Astrocyte of the cerebellum (primary cell): ENCODE measurements at regions not wholly inside any gene's neighbourhood (a gene's known extent, or its start where the extent isn't known, plus 50 kb on each side); places are given as distances from the start of the nearest gene placed in this dataset.

Source experiments
- DNase-seq: peaks from one replicate; pipeline ENCODE4 v3.0.0-alpha.2; 2011; ENCODE audit warnings: low read depth
- H3K4me3 ChIP-seq: 2 replicates; pipeline ENCODE4 v1.5.1; 2011; ENCODE audit warnings: mild to moderate bottlenecking, low read depth, low read length, moderate library complexity
- CTCF ChIP-seq: IDR thresholded peaks from 2 replicates; pipeline ENCODE4 v1.5.1; 2012; ENCODE audit warnings: low read length, low read depth, moderate library complexity, mild to moderate bottlenecking; ENCODE audit errors: missing control alignments
- in situ Hi-C: cut with HindIII; loops from 2 replicates; pipeline ENCODE4 v1.10.0; 2017; ENCODE audit warnings: low sequenced_read_pairs

GRCh38 chr6:115667478-115668026 lies 393.1 kb downstream of the FRK start:
- in situ Hi-C loops: no loop called here
- H3K4me3 ChIP-seq: no peak overlapping the region
- no peak for DNase-seq
- TF ChIP-seq CTCF: no peak

GRCh38 chr6:115666997-115667396 lies 393.7 kb downstream of the FRK start:
- in situ Hi-C loops: no loop called here
- no peak for TF ChIP-seq CTCF
- DNase-seq: no peak
- H3K4me3 ChIP-seq: no peak overlapping the region

- in situ Hi-C loops: no loop called here
- no peak for TF ChIP-seq CTCF
- H3K4me3 ChIP-seq: no peak overlapping the region
- no peak for DNase-seq
Observed at GRCh38 chr6:115665310-115665709, 395.4 kb downstream of the FRK start.

- DNase-seq: no peak
- no peak for TF ChIP-seq CTCF
- H3K4me3 ChIP-seq: no peak overlapping the region
- in situ Hi-C loops: no loop called here
Observed at GRCh38 chr6:115663681-115664080, 397.0 kb downstream of the FRK start.

GRCh38 chr6:115643762-115644161 lies 416.9 kb downstream of the FRK start:
- peak; percentile 18 for DNase-seq
- in situ Hi-C loops: no loop called here
- no peak overlapping the region for H3K4me3 ChIP-seq
- peak; percentile 58 for TF ChIP-seq CTCF

- no peak for TF ChIP-seq CTCF
- in situ Hi-C loops: no loop called here
- DNase-seq: no peak
- no peak overlapping the region for H3K4me3 ChIP-seq
Observed at GRCh38 chr6:115634887-115635286, 425.8 kb downstream of the FRK start.

- TF ChIP-seq CTCF: no peak
Observed at GRCh38 chr6:115634131-115634530, 426.6 kb downstream of the FRK start.

More at GRCh38 chr6:115634131-115634530, 426.6 kb downstream of the FRK start:
- no peak overlapping the region for H3K4me3 ChIP-seq
- in situ Hi-C loops: no loop called here
- no peak for DNase-seq
